GM18861 (cell line): ENCODE measurements at regions not wholly inside any gene's neighbourhood (a gene's known extent, or its start where the extent isn't known, plus 50 kb on each side); places are given as distances from the start of the nearest gene placed in this dataset.

Experiments used
- ATAC-seq: cut with Tn5 transposase; IDR thresholded peaks from one replicate; pipeline ENCODE4 v1.9.1; 2021; ENCODE audit not compliant: unreplicated experiment

DNA sequence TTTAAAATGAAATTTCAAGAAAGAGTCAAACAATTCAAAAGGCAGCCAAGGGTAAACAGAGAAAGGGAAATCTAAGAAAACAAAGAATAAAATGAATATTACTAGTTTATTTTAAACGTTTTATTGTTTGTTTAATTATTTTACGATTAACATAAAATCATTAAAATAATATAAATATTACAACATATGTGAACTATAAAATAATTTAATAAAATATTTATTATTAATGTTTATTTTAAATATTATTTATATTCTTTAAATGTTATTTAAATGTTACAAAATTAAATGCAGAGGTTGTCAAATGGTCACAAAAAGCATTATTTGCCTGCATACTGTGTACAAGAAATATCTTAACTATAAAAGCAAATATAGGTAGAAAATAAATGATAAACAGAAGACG is 786.7 kb upstream of the GHITM start:
- no peak for ATAC-seq

DNA sequence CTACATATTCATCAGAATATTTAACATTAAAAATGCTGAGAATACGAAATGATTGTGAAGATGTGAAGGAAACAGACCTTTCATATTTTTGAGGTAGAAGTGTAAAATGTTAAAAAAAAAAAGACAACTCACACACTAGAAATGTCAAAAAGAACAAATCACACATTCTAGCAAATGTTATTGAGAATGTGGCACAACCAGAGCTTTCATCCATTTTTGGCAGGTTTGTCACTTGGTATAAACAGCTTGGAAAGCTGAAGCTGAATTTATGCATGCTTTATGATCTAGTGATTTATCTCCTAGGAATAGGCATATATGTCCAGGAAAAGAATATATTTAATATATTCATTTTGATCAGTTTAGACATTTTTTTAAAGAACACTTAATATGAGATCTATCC is 784.9 kb upstream of the GHITM start:
- no peak for ATAC-seq

DNA sequence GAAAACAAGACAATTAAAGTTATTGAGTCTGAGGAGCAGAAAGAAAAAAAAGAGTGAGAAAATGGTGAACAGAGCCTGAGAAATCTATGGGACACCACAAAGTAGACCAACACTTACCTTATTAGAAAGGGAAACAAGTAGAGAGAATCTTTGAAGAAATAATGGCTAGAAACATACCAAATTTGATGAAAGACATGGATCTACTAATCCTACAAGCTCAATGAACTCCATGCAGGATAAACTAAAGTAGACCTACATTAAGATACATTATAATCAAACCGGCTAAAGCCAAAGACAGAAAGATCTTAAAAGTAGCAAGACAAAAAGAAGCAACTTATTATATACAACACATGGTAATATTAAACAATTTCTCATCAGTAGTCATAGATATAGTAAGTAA is 782.3 kb upstream of the GHITM start:
- no peak for ATAC-seq

DNA sequence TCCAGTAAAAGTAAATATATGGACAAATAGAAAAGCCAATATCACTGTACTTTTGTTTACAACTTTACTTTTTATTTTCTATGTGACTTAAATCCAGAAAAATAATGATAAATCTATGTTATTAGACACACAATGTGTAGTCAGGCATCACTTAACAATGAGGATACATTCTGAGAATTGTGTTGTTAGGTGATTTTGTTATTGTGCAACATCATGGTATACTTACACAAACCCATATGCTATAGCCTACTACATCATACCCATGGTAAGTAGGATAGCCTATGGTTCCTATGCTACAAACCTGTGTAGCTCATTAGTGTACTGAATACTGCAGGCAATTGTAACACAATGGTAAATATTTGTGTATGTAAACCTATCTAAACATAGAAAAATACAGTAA is 781.7 kb upstream of the GHITM start:
- no peak for ATAC-seq

DNA sequence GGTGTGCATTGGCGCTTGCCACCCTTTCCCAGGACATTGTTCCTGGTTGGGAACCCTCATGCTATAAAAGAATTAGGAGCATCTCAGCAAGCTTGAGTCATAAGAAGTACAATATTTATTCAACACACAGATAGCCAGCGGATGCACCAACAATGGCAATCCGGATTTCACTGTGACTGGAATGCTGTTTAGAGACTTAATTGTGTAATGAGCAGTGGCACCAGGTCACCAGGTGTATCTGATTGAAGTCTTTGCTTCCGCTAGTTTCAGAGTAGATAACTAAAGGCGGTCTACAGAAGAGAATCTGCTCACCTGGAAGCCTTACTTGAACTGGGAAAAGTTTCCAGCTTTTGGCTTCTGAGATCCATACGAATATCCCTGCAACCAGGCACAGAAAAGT is 772.3 kb upstream of the GHITM start:
- ATAC-seq: no peak

DNA sequence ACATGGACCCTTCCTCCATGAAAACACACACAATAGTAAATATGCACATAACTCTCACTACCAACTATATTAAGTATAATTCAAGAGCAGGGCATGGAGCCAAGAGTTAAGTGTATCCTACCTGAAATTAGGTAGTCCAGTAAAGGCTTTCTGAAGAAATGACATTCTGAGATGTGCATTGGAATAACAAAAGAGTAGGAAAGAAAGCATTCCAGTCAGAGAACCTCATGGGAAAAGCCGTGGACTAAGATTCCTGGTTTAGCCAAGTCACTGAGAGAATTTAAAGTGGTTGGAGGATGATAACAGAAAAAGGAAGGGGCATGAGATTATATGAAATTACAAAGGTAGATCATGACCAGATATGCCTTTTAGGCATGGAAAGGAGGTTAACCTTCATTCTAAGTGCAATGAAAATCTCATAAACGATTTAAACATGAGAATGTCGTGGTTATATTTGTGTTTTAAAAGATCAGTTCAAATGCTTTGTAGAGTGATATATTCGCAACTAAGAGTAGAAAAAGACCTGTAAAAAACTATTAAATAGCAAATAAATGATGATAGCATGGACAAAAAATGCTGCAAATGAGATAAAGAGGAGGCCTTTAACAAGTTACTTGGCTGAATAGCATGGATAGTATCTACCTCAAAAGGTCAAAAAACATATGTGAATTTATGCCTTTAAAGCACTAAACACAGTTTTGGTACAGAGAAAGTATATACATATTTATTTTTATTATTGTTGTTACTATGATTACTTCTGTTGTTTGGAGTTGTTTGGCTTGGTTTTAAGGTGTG is 767.4 kb upstream of the GHITM start:
- ATAC-seq: no peak

DNA sequence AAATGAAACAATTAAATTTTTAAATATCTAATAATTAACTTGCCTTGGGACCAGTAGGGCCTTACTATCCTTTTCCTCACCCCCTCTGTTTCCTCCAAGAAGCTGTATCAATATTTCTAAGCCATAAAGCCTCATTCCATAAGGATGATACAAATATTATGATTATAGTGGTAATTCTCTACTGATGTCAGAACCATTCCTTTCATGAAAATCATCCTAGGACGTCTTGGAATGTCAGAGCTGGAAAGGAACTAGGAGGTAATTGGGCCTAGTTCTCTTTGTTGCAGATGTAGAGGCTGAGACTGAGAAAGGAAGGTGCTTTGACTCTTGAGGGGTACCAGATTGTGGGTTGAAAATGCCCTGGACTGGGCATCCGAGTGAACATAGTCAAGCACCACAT is 766.7 kb upstream of the GHITM start:
- no peak for ATAC-seq

DNA sequence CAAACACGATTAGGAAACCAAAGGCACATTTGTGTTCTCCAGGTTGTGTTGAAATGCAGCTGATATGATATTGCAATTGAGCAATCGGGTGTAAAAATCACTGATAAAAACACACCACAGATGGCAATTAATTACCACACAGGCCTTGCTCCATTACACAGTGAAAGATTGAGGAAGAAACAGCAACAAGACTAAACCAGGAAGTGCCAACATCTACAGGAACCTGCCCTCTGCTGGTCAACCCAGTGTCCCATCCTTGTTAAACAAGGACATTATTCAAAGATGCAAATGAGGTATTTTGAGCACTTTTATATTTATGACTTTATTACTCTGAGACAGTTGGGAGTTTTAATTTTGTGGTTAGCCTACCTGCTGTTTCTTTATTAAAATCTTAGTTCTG is 765.6 kb upstream of the GHITM start:
- no peak for ATAC-seq

DNA sequence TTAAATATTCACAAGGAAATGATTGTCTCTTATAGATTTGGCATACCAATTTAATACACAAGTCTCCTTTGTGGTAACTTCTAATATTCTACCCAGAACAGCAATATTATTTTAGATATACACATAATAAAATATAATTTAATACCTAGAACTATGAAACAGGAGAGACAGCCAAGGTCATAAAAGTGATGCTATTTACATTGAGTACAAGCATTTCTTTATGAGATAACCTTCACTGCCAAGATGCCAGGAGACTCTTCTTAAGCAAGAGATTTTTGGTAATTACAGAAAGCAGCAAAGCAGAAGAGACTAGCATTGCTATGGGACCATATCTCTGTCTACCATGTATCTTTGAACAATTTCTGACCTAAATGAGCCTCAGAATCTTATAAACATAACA is 764.6 kb upstream of the GHITM start:
- no peak for ATAC-seq

DNA sequence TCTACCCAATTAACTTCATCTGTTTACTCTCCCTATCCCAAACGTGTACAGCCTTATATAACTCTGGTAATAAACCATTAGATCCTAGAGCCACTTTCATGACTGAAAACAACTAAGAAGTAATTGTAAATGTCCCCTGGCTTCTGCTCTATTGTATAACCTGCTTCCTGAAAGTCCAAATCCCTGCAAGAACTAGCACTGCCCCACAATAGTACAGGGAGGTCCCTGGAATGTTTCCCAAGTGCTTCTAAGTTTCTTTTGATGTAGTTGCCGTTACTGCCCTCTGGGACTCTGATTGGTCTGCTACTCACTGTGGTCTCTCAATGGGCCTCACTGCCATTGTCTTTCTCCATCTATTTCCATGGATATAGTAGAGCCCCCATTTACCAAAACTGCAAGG is 764.0 kb upstream of the GHITM start:
- no peak for ATAC-seq

DNA sequence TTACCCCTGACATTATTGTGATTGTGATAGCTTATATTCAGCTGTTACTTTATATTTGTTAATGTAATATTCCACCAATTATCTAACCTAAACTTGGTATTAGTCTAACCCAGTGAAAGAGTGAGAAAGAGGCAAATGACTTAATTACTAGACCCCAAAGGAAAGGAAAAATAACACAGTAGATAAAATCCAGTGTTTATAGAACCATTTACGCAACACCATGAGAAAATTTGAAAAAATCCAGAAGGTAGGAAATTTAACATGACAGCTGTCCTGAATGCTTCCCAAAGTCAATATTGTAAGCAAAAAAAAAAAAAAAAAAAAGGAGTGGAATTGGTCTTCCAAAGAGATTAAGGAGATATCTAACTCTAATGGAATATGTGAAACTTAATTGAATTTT is 741.5 kb upstream of the GHITM start:
- no peak for ATAC-seq

DNA sequence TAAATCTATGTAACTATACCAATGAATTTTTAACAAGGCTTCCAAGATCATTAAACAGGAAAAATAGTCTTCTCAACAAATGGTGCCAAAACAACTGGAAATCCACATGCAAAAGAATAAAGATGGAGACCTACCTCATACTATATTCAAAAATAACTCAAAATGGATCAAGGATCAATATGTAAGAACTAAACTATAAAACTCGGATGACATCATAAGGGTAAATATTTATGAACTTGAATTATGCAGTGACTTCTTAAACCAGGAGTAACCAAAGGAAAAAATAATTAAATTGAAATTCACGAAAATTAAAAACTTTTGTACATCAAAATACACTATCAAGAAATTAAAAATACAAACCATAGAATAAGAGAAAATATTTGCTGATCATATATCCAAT is 728.7 kb upstream of the GHITM start:
- ATAC-seq: no peak

DNA sequence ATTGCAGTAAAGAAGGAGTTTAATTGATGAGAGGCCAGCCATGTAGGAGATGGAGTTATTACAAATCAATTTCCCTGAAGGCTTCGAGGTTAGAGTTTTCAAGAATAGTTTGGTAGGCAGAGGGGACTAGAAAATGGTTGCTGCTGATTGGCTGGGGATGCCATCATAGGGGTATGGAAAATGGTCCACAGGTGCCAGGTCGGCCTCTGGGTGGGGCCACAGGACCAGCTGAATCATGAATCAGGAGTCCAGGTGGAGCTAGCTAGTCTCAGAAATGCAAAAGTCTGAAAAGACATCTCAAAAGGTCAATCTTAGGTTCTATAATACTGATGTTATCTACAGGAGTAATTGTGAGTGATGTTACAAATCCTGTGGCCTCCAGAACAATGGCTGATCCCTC is 714.0 kb upstream of the GHITM start:
- no peak for ATAC-seq

DNA sequence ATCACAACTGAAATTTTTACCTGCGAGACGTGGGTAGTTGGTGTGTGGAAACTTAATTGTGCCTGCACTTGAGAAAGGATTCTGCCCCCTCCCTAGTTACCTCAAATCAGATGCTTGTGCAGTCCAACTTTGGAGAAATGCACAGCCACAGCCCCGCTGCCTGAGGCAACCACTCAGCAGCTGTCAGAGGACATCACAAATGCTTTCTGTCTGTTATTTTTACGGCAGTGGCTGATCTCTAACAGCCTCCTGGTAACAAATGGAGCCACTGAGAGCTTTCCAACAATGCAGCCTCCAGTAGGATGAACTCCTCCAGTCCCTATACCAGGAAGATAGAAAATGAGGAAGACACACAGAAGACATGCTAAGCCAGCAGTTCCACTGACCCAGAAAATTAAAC is 712.2 kb upstream of the GHITM start:
- ATAC-seq: no peak

DNA sequence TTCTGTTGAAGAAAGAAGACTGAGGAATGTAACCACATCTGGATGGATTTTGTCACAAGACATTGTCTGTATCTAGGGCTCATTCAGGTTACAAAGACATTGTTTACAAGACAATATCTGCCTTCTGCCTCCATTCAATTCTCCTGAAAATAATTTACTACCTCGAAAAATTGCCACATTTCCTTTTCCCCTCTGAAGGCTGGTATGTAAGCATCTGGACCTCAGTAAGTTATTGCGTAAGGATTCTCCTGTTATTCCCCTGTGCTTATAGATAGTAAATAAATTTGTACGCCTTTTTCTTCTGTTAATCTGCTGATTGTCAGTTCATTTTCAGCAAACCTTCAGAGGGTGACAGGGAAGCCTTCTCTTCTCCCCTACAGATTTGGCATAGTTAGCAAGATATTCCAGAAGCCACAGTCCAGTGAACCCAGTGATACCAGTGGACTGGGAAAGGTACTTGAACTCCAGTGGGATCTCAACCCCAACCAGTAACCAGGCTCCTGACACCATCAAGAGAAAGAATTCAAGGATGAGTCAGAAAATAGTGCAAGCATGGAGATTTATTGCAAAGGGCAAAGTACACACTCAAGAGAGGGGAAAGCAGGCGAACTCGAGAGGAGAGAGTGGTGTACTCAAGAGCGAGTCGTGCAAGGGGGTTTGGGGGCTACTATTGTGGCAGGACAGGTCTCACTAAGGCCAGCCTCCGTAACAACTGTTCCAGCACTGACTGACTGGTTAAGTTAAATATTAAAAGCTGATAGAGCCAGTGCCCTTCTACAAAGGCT is 706.9 kb upstream of the GHITM start:
- no peak for ATAC-seq

DNA sequence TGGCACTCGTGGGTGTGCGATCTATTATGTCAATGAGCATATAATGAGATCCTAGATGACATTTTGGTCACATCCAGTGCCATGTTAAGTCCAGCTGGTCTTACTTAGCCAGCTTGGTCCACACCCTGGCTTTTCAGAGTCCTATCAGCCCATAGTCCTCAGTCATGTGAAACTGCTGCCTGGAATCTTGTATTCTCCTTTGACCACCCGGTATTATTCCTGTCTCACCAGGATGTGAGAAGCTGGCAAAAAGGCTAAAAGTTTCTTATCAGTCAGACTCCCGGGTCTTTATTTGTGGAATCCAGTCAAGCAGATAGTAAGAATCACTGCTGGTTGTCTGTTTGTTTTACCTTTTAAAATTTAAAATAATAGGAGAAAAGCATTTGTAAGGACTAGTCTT is 705.6 kb upstream of the GHITM start:
- no peak for ATAC-seq

DNA sequence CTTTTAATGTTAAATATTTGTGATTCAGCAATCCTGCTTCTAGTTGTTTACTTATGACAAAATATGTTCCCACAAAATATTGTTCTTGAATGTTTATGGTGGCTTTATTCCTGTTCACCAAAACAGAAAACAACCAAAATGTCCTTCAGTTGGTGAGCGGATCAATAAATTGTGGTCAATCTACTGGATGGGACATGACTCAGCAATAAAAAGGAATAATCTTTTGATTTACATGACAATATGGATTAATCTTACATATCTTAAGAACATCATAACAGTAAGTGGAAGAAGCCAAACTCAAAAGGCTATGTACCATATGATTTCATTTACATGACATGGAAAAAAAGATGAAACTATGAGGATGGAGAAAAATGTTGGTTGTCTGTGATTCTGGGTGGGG is 691.3 kb upstream of the GHITM start:
- no peak for ATAC-seq

DNA sequence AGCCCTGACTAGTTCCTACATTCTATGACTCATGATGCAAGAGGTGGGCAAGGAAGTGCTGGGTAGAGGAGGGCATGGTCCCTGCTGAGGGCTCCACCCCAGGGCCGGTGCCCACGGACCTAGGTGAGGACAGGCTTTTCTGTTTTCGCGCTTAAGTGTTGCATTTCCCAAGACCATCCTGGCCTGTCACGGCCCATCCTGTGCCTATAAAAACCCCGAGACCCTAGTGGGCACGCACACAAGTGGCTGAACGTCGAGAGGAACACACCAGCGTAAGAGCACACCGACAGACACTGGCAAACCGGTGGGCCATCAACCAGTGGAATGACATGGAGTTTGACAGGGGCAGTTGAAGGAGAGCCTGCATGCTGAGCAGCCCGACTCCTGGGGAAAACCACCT is 680.7 kb upstream of the GHITM start:
- ATAC-seq: no peak

DNA sequence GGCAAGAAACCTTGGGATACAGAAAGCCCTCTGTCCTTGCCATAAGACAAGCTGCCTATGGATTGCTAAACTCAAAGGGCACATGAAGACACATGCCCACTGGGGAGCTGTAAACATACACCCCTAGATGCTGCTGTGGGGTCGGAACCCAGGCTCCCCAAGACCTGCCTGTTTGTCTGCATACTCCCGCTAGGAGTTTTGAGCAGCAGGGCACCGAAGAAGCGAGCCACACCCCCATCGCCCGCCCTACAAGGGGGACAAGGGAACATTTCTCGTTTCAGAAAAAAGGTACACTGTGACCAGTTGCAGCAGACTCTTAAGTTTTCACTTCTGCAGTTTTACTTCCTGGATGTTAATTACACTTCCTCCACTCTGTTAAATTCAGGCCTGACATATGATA is 680.2 kb upstream of the GHITM start:
- ATAC-seq: no peak

DNA sequence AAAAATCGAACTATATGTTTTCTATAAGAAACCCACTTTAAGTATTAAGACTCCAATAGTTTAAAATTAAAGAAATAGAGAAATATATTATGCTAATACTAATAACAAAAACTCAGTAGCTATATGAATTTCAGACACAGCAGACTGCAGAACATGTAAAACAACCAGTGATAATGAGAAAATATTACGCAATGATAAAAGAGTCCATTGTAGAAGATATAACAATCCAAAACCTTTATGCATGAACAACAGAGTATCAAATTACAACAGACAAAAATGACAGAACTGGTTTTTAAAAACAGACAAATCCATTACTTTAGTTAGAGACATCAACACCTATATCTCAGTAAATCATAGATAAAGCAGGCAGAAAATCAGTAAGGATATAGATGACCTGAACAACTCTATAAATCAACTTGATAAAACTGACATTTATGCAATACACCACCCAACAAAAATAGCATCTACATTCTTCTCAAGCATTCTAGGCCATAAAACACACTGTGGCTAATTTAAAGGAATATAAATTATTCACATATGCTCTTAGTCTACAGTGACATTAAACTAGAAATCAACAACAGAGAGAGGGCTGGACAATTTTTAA is 669.5 kb upstream of the GHITM start:
- ATAC-seq: no peak

DNA sequence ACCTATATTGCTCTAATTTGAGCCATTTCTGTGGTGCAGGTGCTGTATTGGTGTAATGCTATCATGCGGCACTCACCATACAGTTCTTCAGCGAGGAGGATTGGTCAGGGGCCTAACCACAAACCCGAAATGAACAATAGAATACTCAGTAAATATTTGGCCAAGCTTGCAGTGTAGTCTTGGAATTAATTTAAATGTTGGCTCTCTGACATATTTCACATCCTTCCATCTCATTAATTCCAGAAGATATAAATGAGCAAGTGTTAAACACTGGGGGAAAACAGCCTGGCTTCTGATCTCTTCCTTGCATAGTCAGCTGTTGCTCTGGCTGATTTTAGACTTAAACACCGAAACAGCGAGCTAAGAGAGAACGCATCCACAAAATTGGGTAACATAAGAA is 663.1 kb upstream of the GHITM start:
- no peak for ATAC-seq

DNA sequence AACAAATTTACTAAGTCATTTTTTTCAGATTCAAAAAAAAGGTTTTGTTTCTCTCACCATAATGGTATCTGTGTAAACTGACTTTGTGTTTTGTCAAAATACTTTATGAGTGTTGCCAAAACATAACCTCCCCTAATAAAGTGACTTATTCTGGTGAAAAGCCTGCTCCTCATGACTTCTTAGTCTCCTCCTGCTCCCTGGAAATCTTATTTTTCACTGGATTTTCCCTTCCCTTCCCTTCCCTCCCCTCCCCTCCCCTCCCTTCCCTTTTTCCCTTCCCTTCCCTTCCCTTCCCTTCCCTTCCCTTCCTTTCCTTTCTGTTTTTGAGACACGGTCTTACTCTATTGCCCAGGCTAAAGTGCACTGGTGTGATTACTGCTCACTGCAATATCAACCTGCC is 650.1 kb upstream of the GHITM start:
- ATAC-seq: no peak
